ENCODE measurements at regions not wholly inside any gene's neighbourhood (a gene's known extent, or its start where the extent isn't known, plus 50 kb on each side); places are given as distances from the start of the nearest gene placed in this dataset.
"Not testable (repeated sequence)": the region's sequence is repeated elsewhere in the genome, so short reads cannot be mapped to it uniquely, and the experiment has no call there.

DNA sequence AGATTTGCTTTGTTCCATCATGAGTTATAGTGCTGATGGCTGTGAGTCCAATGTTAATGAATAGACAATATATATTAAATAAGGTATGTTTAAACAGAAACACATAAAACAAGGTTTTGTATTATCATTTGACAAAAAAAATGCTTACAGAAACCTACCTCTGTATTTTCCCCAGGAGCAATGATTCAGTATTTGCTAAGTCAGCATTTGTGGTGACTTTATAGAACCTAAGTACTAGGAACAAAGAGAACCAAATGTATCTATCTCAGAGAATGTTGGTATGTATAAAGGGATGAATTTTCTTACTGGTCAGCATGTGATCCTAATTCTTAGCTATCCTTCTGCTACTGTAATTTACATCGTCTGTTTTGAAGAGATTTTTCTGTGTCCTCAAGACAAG, 421.5 kb upstream of the SEL1L start:
- DNase-seq (ENCODE audit: low read depth in 2 of 2): no peak

DNA sequence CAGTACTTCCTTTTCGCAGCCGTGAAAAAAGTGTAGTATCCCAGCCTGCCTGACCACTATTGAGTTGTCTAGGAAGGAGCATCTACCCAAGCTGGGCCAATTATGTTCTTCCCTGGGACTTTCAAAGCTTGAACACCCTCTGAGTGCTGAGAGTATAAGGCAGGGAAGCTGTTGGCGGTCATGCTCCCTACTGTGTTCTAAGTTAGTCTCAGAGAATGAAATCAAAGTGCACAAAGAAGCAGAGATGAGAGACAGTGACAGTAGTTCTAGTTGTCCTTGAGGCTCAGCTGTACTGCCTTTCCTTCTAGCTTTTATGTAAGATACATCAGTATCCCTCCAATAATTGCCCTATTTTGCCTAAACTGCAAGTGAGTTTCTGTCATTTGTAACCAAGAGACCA, 427.1 kb upstream of the SEL1L start:
- no peak for DNase-seq (ENCODE audit: low read depth in 2 of 2)

DNA sequence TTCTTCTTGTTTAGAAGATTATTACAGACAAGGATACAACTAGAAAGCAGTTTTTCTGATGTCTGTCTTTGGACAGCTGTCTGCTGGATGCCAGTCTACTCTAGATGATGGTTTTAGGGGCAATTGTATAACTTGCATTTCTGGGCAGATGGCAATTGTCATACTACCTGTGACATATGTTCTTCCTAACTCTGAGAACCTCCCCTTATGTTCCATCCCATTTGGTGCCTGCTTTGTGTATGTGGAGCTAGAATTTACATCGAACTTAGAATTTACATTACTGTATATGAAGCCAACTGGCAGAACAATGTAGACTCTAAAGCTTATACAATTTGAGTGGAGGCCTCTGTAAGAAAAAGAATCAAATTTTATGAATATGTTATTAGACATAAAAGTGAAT, 430.2 kb upstream of the SEL1L start:
- DNase-seq (ENCODE audit: low read depth in 2 of 2): no peak

DNA sequence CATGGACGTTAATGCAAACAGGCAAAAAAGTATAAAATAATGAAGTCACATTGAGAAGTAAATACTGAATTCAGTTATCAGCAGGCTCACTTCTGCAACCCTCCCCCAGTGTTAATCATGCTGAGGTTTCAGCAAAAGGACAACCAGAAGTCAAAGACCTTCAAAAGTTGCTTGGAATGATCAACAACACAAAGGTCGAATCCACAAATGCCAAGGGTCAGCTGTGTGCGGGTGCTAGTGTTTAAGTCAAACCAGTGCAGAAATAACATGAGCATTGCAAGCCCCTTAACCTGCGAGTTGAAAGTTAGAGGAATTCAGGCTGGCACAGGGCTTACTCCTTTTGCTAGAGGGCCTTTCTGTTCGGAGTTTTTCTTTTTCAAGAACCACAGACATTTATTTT, 436.7 kb upstream of the SEL1L start:
- no peak for DNase-seq (ENCODE audit: low read depth in 2 of 2)

DNA sequence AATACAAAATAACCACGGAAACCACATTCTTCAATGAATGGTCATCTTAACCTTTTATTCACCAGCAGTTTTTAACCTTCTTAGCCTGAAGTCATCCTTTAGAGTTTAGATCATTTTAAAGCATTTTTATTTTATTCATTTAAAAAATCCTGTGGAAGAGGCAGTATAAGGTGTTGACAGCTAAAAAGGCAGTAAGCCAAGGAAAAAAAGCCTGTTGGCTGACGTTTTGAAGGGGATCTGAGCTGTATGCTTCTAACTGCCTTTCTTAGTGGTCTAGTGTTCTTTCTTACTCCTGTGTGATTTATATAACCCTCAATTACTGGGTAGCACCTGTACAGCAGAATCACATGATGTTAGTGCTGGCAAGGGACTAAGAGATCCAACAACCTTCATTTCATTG, 438.3 kb upstream of the SEL1L start:
- no peak for DNase-seq (ENCODE audit: low read depth in 2 of 2)

DNA sequence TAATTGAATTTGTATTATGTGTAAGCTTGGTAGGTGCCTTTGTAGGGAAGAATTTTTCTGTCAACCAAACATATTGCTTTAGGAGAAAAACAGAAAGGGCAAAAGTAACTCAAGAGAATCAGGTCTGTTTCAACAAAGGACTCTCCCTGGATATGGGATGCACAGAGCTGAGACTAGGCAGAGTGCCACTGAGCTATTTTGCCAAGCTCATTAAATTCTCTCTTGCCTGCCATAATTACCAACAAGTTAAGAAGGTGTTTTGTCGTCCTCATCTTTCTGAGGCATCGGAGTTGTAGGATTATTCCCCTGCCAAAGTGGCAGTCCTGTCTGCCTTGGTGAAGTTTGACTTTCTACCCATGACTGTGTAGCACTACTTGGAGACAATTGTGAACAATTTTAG, 438.9 kb upstream of the SEL1L start:
- no peak for DNase-seq (ENCODE audit: low read depth in 2 of 2)

DNA sequence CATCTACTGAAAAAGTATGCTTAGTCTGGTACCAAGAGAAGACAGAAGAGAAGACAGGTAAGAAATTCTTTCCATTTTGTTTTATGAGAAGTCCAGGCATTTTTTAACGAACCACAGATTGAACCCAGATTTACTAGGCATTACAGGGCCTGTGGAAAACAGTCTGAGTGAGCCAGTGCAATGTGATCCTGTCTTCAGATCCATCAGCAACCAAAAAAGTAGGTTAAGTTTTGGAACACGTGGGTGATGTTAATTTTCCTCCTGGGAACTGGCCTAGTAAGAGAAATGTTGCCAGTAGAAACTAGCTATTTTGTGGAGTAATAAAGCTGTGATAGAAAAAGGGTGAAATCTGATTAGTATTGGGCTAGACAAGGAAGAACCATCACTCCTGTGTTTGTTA, 440.9 kb upstream of the SEL1L start:
- no peak for DNase-seq (ENCODE audit: low read depth in 2 of 2)

DNA sequence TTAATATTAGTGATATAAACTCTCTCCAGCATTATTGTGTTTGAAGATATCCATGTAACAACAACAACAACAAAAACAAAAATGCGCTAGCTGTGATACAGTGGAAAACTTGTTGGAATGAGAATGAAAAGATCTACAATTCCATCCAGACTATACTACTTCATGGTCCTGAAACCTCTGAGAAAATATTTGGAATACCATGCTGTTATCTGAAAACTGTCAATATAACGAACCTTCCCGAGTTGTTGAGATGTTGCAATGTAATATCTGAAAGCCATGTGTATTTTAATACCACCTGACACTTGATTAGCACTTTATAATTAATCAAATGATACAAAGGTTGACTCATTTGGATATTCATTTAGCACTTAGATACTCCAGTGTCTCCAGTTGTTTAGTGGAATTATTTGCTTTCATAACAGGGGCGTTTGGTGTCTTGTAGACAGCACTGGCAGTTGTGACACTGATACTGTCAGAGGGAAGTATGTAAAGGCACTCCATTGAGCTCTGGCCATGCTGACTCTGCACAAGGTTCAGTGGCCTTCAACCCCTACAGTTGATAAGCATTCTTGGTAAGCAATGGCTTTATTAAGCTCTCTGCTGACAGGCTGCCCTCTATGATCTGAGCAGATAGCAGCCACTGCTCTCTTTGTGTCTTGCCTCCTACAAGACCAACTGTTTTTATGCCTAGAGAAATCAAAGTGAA, 447.1 kb upstream of the SEL1L start:
- no peak for DNase-seq (ENCODE audit: low read depth in 2 of 2)

DNA sequence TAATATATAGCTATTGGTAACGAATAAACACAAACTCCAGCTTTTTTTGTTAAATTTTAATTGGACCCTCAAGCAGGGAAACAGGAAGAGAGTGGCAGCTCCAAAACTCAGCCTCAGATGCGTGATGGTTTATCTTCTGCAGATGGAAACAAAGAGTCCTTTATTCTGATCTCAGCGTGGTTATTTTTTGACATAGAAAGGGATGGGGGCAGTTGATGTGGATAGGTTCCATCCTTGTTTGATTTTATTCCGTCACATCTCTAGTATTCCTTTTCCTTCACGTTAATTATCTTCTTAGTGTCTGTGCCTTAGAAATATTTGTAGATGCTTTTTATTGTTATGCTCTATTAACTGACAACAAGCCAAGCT, 447.6 kb upstream of the SEL1L start:
- no peak for DNase-seq (ENCODE audit: low read depth in 2 of 2)

DNA sequence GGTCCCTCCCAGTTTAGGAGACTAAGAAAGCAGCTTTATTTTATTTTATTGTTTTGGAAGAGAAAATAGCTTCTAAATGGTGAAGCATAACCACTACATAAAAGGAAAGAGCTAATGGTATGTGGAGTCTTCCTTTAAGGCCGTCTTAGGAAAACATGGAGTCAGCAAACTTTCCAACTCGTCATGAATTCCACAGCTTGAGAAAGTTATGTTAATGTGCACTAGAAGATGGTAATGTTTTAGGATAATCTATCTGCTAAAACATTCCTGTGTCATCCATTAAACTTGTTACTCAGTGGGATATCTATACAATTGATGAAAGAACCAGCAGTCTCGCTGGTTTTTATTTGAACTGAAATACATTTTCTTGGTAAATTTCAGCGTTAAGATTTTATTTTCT, 448.4 kb upstream of the SEL1L start:
- no peak for DNase-seq (ENCODE audit: low read depth in 2 of 2)

DNA sequence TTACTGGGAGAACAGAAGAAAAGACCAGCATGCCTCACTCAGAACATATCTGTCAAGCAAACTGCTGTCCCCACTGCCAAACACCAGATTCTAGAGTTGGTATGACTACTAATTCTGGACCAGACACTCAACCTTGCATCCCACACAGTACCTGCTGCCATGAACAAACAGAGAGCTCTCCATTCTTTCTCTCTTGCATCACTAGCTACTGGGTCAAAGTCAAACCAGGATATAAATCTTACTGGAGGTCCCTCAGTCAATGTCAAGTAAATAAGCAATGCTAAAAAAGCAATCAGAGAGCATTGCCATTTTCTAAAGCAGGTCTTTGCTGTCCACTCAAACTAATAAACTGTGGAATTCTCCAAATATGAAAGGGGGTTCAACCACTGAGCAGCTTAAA, 452.4 kb upstream of the SEL1L start:
- no peak for DNase-seq (ENCODE audit: low read depth in 2 of 2)

DNA sequence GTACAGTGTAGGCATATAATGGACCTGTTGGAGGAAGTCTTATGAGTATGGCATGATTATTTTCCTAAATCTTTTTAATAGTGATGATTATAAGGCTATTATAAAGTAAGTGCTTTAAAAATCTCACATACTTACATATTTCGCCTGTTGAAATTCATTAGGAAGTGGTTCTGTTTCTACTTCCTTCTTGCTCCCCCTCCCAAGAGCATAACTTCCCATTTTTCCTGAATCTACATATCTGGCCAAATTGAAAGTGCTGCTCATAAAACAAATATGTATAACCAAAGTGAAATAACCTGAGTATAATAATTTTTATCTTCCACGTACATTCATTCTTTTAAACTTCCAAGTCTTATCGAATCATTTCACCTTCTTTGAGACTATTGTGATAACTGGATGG, 455.6 kb upstream of the SEL1L start:
- no peak for DNase-seq (ENCODE audit: low read depth in 2 of 2)

DNA sequence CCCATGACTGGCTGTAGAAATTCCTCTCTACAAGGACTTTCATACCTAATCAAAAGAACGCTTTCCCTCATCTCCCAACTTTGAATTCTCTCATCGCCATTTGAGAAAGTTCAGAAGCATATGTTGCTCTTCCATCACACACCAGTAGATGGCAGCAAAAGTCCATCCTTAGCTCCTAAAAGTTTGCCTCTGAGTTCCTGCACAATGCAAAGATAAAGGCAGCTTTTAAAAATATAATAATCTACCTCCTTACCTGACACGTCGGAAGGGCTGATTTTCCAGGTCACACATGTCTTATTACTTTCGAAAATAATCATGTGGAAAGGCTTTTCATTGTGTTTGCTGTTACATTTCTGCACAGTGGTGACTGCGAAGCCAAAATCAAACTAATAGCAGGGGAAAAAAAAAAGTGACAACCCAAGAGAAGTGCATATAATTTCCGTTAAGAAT, 456.7 kb upstream of the SEL1L start:
- DNase-seq (ENCODE audit: low read depth in 2 of 2): peak; percentile 1 to 21

DNA sequence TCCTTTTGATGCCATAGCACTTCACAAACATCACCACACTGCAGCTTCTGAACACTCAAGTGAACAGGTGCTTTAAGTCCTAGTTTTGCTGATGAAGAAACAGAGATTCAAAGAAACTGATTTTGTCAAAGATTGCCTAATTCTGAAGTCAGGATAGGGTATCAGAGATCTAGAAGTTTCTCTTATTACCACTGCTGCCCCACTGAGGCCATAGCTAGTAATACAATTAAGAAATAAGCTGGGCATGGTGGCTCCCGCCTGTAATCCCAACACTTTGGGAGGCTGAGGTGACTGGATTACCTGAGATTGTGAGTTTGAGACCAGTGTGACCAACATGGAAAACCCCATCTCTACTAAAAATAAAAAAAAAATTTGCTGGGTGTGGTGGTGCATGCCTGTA, 458.3 kb upstream of the SEL1L start:
- no peak for DNase-seq (ENCODE audit: low read depth in 2 of 2)

DNA sequence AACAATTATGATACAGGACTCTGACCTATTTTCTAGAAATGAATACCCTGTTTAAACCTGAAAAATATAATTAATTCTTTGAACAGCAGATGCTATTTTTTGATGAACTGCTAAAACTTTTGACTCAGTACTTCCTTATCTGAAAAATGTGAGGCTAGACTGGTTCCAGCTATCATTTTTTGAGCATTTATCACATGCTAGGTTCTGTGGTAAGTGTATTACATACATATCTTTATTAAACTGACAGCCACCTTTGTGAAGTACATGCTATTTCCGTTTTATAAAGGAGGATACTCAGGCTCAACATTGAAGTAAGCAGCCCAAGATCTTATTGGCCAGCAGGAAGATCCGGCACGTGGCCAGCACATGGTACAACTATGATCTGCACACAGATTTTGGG, 459.8 kb upstream of the SEL1L start:
- no peak for DNase-seq (ENCODE audit: low read depth in 2 of 2)

DNA sequence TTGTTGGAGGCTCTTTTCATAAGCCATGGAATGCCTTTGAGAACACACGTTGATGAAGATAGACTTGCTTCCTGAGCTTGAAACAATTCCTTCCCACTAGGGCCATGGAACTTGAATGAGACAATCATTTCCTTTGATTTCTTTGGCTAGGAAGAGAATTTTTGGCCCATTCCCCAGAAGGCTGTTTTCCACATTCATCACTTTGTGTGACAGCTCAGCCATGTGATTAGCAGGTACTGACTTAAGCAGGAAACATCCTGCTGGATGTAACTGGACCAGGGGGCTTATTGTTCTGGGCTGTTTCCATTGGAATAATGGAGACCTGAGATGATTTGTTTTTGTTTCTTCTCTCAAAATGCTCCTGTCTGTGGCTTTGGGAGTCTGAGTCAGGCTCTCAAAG, 469.8 kb upstream of the SEL1L start:
- DNase-seq (ENCODE audit: low read depth in 2 of 2): no peak

DNA sequence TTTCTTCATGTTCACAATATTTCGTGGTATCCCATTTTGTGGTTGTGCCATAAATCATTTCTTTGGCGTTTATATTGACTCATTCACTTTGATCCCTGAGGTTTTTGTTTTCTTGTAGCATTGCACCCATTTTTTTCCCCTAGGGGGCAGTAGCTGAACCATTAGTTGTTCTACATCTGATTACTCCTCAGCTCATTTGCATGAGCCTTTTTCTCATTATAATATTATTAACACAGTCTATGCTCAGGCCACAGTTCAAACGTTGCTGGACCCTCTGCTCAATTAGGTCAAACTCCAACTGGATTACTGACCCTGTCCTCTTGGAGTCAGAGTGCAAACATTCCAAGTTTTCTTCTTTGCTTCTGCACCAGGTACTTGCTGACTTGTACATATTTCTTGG, 475.4 kb upstream of the SEL1L start:
- DNase-seq (ENCODE audit: low read depth in 2 of 2): no peak

DNA sequence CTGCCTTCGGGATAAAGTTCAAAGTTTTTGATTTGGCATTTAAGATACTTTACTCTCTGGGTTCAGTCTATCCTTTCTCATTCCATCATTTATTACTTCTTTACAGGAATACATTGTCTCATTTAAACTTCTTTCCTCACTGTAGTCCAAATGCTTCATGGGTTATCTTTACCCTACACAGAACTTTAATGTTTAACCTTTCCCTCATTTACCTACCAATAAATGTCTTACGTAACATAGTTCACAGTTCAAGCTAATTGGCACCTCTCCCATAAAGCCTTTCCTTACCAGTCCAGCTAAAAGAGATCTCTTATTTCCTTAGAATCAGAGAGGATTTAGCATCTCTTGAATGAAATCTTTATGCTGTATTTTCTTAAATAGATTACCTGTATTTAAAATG, 476.3 kb upstream of the SEL1L start:
- DNase-seq (ENCODE audit: low read depth in 2 of 2): no peak

DNA sequence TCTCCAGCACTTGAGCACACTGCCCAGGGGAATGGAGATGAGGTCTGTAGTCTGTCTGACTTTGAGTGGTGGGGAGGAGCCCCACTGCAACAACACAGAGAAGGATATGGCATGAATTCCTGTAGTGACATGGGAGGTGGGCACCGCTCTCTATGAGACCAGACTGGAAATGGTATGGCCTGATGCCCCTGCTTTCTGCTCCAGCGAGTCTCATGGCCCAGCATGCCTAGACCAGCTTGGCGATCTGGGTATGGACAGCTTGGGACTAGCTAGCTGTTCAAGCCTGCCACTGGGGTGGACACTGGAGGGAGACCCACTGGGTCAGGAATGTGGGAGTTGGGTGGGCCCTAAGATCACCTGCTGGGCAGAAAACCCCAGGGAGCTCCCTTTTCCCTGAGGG, 477.8 kb upstream of the SEL1L start:
- no peak for DNase-seq (ENCODE audit: low read depth in 2 of 2)

DNA sequence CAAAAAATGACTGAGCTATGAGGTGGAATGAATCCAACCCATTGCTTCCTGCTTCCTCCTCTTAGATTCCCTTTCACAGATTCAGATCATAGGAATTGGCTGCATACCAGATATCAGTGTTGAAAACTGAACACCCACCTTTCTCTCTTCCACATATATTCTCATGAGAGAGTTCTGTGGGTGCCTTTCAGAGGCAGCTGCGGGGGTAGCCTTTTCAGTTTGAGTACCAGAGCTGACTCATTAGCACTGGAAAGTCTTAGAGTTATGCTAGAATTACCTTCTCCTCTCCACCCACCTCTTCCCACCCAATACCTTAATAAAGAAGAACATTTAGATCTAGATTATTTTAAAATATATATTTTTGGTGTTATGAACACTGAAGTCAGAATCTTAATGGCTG, 495.4 kb upstream of the SEL1L start:
- DNase-seq (ENCODE audit: low read depth in 2 of 2): no peak

DNA sequence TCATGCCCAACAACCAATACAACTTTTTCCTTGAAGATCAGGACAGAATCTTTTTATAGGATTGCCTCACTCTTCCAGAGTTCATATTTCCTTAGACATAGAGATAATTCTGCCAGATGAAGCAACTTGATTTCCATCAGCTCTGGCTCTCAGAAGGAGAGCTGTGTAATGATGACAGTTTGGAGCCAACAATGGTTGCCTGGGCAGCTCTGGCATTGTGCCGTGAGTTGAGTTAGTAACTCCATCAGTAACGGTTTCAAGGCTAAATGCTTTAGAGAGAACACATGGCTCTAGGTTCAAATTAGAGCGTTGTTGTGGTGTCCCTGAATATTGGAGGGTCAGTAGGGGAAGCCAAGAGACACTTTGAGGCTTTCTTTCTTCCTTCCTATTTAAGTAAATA, 501.7 kb upstream of the SEL1L start:
- DNase-seq (ENCODE audit: low read depth in 2 of 2): no peak

DNA sequence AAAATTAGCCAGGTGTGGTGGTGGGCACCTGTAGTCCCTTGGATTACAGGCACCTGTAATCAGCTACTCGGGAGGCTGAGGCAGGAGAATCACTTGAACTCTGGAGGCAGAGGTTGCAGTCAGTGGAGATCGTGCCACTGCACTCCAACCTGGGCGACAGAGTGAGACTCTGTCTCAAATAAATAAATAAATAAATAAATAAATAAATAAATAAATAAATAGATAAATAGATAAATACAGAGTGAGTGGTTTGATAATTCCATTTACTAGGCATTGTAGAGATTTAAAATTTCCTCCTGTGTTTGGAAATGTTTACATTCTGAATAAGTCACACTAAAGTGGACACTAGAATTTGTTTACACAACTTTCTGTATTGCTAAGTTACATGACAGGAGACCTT, 504.4 kb upstream of the SEL1L start:
- DNase-seq (ENCODE audit: low read depth in 2 of 2): not testable (repeated sequence)

DNA sequence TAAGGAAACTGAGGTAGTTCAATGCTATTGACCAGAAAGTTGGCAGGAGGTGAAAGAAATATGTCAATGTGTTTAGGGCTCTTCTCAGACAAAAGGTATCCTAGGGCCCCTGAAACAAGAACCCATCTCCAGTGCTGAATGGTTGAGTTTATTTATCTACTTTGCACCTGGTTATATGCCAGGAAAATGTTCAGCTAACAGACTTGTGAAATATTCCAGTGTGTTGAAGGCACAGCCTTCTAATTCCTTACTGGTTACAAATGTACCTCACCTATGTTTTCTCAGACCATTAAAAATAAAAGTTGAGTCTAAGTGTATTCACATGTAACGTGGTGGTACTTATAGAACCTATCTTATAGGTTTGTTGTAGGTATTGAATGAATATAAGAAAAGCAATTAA, 511.7 kb upstream of the SEL1L start:
- no peak for DNase-seq (ENCODE audit: low read depth in 2 of 2)

DNA sequence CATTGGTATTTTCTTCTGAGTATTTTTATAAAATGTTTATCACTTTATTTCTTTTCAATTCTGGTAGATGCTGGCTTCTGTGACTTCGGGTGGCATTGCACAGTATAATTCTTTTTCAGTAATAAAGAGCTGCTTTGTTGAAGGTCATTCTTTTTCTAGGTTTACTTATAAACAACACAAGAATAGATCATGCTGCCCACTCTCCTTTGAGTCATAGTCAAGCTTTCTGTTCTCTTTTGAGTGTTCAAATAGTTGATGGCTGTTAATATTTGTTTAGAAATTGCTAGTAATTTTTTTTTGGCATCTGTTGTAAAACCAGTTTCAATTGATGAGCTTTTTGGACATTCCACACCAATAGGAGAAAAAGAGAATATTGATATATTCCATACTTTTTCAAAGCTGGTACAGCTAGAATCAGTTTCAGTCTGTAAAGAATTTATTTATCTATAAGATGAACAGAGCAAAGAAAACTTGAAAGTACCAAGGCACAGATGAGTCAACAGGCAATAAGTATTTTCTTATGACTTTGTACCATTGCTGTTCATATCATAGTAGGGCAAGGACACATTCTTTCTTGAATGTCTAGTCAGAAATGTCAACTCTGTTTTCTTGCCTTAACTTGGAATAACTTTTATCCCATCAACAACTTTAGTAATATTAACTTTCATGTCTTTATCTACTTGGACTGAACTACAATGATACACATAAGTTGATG, 513.0 kb upstream of the SEL1L start:
- no peak for DNase-seq (ENCODE audit: low read depth in 2 of 2)

Measured in fibroblast of skin of left biceps (primary cell).